ENCODE measurements at regions not wholly inside any gene's neighbourhood (a gene's known extent, or its start where the extent isn't known, plus 50 kb on each side); places are given as distances from the start of the nearest gene placed in this dataset.
"Not testable (repeated sequence)": the region's sequence is repeated elsewhere in the genome, so short reads cannot be mapped to it uniquely, and the experiment has no call there.

DNA sequence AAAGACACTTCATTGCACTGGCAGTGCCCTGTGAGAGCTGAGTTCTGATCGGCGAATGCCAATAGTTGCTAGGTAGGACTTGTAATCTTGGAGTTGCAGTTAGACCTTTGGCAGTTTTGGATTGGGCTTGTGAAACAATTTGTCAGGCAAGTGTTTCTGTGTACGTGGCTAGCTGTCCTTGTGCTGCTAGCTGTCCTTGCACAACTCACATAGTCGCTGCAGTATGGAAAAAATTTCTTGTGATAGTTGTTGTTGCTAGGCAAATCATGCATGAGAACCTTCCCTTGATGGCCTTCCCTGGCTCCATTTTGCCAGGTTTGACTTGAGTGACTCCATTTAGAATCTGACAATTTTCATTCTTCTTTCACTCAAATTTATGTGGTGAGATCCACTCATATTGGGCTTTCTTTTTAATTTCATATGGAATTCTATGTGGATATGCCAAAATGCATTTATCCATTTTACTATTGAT is 140.7 kb downstream of the APIP start:
- ChIA-PET POLR2A (no interaction called here), CTCF (interaction anchor here (1.3 kb wide), 1 partner anchor 190 kb away, joined by 5 read pairs; no protein-coding TSS in a partner anchor)
- Histone ChIP-seq H3K27ac (ENCODE audit: insufficient read depth in 1 of 2, low read depth in 1 of 2, low read length in 2 of 2, poor library complexity in 1 of 2, severe bottlenecking in 2 of 2) (no peak overlapping the region), H3K27me3 (replicated peaks in 2 of 5; ENCODE audit: control insufficient read depth in 4 of 5, insufficient read depth in 5 of 5, low read length in 4 of 5) (no peaks in the 10 kb centered on the region), H3K4me1 (ENCODE audit: control extremely low read depth in 1 of 4, control insufficient read depth in 4 of 4, insufficient read depth in 4 of 4, low read length in 3 of 4) (peaks cover 0 to 6% (median 0%) of the 10 kb centered on the region in 4 experiments), H3K4me3 (ENCODE audit: control insufficient read depth in 1 of 7, extremely low read depth in 1 of 7, insufficient read depth in 4 of 7, low read depth in 2 of 7, low read length in 6 of 7) (no peak overlapping the region), H3K36me3 (ENCODE audit: control insufficient read depth in 4 of 4, insufficient read depth in 4 of 4, low read length in 3 of 4) (no peaks in the 10 kb centered on the region), H3K9me3 (ENCODE audit: control extremely low read depth in 1 of 5, control insufficient read depth in 4 of 5, insufficient read depth in 2 of 5, low read depth in 1 of 5, low read length in 4 of 5) (peaks cover 0 to 1% (median 0%) of the 10 kb centered on the region in 5 experiments)
- WGBS (ENCODE audit: insufficient coverage) = 97% methylated on average over 4 of the region's 4 CpGs
- DNase-seq = no peak

DNA sequence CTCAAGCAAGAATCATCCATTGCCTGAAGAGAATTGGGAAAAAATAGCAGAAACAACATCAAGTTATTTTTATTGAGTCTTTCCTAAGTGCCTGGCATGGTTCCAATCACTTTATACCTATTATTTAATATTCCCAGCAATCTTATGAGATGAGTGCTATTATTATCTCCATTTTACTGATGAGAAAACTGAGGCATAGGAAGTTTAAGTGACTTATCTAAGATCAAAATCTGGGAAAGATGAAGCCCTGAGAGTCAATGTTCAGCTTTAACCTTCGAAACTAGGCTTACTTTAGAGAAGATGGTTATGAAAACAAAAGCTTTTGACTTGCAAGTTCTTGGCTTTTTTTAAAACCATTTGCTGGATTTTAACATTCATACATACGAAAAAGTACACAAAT is 141.6 kb downstream of the APIP start:
- Histone ChIP-seq H3K36me3 (ENCODE audit: control insufficient read depth in 4 of 4, insufficient read depth in 4 of 4, low read length in 3 of 4) (no peaks in the 10 kb centered on the region), H3K27ac (ENCODE audit: insufficient read depth in 1 of 2, low read depth in 1 of 2, low read length in 2 of 2, poor library complexity in 1 of 2, severe bottlenecking in 2 of 2) (no peak overlapping the region), H3K4me3 (ENCODE audit: control insufficient read depth in 1 of 7, extremely low read depth in 1 of 7, insufficient read depth in 4 of 7, low read depth in 2 of 7, low read length in 6 of 7) (no peak overlapping the region), H3K9me3 (ENCODE audit: control extremely low read depth in 1 of 5, control insufficient read depth in 4 of 5, insufficient read depth in 2 of 5, low read depth in 1 of 5, low read length in 4 of 5) (peaks cover 0 to 1% (median 0%) of the 10 kb centered on the region in 5 experiments), H3K4me1 (ENCODE audit: control extremely low read depth in 1 of 4, control insufficient read depth in 4 of 4, insufficient read depth in 4 of 4, low read length in 3 of 4) (peaks cover 0 to 6% (median 0%) of the 10 kb centered on the region in 4 experiments), H3K27me3 (replicated peaks in 2 of 5; ENCODE audit: control insufficient read depth in 4 of 5, insufficient read depth in 5 of 5, low read length in 4 of 5) (no peaks in the 10 kb centered on the region)
- DNase-seq = no peak
- 86% methylated on average over 2 of the region's 2 CpGs for WGBS (ENCODE audit: insufficient coverage)
- ChIA-PET POLR2A (no interaction called here), CTCF (interaction anchor here (0.9 to 1.9 kb wide), 3 partner anchors 16 to 53 kb away, joined by 3 to 4 read pairs (median 3); no protein-coding TSS in a partner anchor)

DNA sequence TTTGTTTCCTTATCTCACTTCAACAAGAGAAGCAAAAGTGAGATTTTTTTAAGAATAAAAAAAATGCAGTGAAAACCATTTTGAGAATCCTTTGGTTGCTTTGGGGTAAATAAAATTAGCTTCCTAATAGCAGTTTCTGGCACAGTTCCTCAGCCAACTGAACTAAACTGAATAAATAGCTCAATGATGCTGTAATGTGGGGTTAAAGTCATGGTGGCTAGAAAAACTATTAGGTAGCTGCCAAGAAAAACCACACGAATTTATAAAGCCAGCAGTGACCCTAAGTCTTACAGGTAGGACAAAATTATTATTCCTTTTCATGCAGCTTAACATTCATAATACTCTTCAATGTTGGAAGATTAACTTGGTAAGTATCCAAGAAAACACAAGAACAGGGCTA is 142.4 kb downstream of the APIP start:
- CTCF ChIA-PET = interaction anchor here (0.9 to 1.9 kb wide), 4 partner anchors 17 to 53 kb away, joined by 3 to 4 read pairs (median 3); no protein-coding TSS in a partner anchor
- WGBS (ENCODE audit: insufficient coverage) = no CpG with 5 or more reads among the region's 1 CpG

DNA sequence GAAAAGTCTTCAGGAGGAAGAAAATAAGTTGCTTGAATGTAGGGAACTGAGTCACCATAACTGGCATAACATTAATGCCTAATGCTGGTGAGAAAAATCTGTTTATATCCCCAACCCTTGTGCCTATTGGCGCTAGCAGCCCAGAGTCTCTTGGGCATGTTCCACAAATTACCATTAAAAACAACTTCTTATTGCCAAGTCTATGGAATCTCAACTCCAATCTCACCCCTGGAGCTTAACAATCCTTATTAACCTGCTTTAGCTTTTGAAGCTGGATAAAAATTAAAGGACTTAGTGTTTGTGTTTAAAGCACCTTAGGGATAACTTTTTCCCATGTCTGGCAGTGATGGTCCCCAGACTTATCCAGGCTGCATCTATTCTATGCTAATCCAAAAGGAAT is 143.0 kb downstream of the APIP start:
- H3K9me3 ChIP-seq (ENCODE audit: control extremely low read depth in 1 of 5, control insufficient read depth in 4 of 5, insufficient read depth in 2 of 5, low read depth in 1 of 5, low read length in 4 of 5) = peaks cover 0 to 1% (median 0%) of the 10 kb centered on the region in 5 experiments
- H3K27me3 ChIP-seq (replicated peaks in 2 of 5; ENCODE audit: control insufficient read depth in 4 of 5, insufficient read depth in 5 of 5, low read length in 4 of 5) = no peaks in the 10 kb centered on the region
- H3K4me3 ChIP-seq (ENCODE audit: control insufficient read depth in 1 of 7, extremely low read depth in 1 of 7, insufficient read depth in 4 of 7, low read depth in 2 of 7, low read length in 6 of 7) = no peak overlapping the region
- ChIA-PET POLR2A (no interaction called here), CTCF (interaction anchor here (1.4 to 1.9 kb wide), 2 partner anchors 17 to 22 kb away, joined by 3 to 4 read pairs; no protein-coding TSS in a partner anchor)
- H3K27ac ChIP-seq (ENCODE audit: insufficient read depth in 1 of 2, low read depth in 1 of 2, low read length in 2 of 2, poor library complexity in 1 of 2, severe bottlenecking in 2 of 2) = no peak overlapping the region
- H3K36me3 ChIP-seq (ENCODE audit: control insufficient read depth in 4 of 4, insufficient read depth in 4 of 4, low read length in 3 of 4) = no peaks in the 10 kb centered on the region
- no peak for DNase-seq
- WGBS (ENCODE audit: insufficient coverage) = 0% methylated on average over 1 of the region's 1 CpG
- peaks cover 0 to 6% (median 0%) of the 10 kb centered on the region in 4 experiments for H3K4me1 ChIP-seq (ENCODE audit: control extremely low read depth in 1 of 4, control insufficient read depth in 4 of 4, insufficient read depth in 4 of 4, low read length in 3 of 4)

More for the DNA sequence above, 142.4 kb downstream of the APIP start:
- Histone ChIP-seq H3K4me1 (ENCODE audit: control extremely low read depth in 1 of 4, control insufficient read depth in 4 of 4, insufficient read depth in 4 of 4, low read length in 3 of 4) (peaks cover 0 to 6% (median 0%) of the 10 kb centered on the region in 4 experiments), H3K4me3 (ENCODE audit: control insufficient read depth in 1 of 7, extremely low read depth in 1 of 7, insufficient read depth in 4 of 7, low read depth in 2 of 7, low read length in 6 of 7) (no peak overlapping the region), H3K36me3 (ENCODE audit: control insufficient read depth in 4 of 4, insufficient read depth in 4 of 4, low read length in 3 of 4) (no peaks in the 10 kb centered on the region), H3K27ac (ENCODE audit: insufficient read depth in 1 of 2, low read depth in 1 of 2, low read length in 2 of 2, poor library complexity in 1 of 2, severe bottlenecking in 2 of 2) (no peak overlapping the region), H3K27me3 (replicated peaks in 2 of 5; ENCODE audit: control insufficient read depth in 4 of 5, insufficient read depth in 5 of 5, low read length in 4 of 5) (no peaks in the 10 kb centered on the region), H3K9me3 (ENCODE audit: control extremely low read depth in 1 of 5, control insufficient read depth in 4 of 5, insufficient read depth in 2 of 5, low read depth in 1 of 5, low read length in 4 of 5) (peaks cover 0 to 1% (median 0%) of the 10 kb centered on the region in 5 experiments)
- no peak for DNase-seq
- POLR2A ChIA-PET = no interaction called here

DNA sequence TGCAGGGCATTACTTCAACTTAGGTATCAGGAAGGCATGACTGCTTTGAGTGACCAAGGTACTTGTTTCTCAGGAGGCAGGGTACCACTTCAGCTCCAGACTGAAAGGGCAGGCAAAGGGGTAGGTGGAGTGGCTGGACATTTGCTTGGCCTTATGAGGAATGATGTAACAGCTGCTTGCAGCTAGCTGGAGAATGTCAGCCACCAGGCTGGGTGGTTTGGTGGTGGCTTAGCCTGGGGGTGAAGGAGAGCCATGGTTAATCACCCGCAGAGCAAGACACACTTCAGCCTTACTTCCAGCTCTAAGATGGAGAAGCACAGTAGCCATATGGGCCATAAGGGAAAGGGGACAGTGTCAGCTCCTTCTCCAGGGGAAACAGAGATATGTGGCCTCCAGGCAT is 146.1 kb downstream of the APIP start:
- WGBS (ENCODE audit: insufficient coverage) = 100% methylated on average over 1 of the region's 1 CpG
- ChIA-PET CTCF (no interaction called here), POLR2A (no interaction called here)
- no peaks in the 10 kb centered on the region for H3K27me3 ChIP-seq (replicated peaks in 2 of 5; ENCODE audit: control insufficient read depth in 4 of 5, insufficient read depth in 5 of 5, low read length in 4 of 5)
- H3K36me3 ChIP-seq (ENCODE audit: control insufficient read depth in 4 of 4, insufficient read depth in 4 of 4, low read length in 3 of 4) = no peaks in the 10 kb centered on the region
- no peaks in the 10 kb centered on the region for H3K9me3 ChIP-seq (ENCODE audit: control extremely low read depth in 1 of 5, control insufficient read depth in 4 of 5, insufficient read depth in 2 of 5, low read depth in 1 of 5, low read length in 4 of 5)
- no peak overlapping the region for H3K27ac ChIP-seq (ENCODE audit: insufficient read depth in 1 of 2, low read depth in 1 of 2, low read length in 2 of 2, poor library complexity in 1 of 2, severe bottlenecking in 2 of 2)
- H3K4me1 ChIP-seq (ENCODE audit: control extremely low read depth in 1 of 4, control insufficient read depth in 4 of 4, insufficient read depth in 4 of 4, low read length in 3 of 4) = peaks cover 0 to 6% (median 0%) of the 10 kb centered on the region in 4 experiments
- no peak overlapping the region for H3K4me3 ChIP-seq (ENCODE audit: control insufficient read depth in 1 of 7, extremely low read depth in 1 of 7, insufficient read depth in 4 of 7, low read depth in 2 of 7, low read length in 6 of 7)
- DNase-seq = no peak

DNA sequence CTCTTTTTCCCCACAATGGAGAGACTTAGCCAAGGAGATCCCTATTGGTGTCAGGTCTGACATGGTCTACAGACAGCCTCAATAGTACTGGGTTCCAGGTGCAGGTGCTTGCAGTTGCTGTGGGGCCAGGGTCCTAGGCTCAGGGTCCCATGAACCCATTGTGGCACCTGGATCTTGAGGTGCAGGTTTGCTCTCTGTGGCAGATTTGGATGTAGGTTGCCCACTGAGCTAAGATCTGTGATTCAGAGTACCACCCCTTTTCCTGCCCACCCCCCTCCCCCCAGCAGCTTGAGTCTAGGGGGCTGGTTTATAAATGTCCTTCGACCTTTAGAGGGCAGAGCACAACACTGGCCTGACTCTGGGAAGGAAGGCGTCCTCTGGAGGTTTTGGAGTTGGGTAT is 147.0 kb downstream of the APIP start:
- WGBS (ENCODE audit: insufficient coverage) = 83% methylated on average over 1 of the region's 2 CpGs
- ChIA-PET CTCF (interaction anchor here (0.8 to 1.3 kb wide), 2 partner anchors 12 to 15 kb away, joined by 3 to 5 read pairs; no protein-coding TSS in a partner anchor), POLR2A (no interaction called here)
- no peak for DNase-seq
- H3K4me1 ChIP-seq (ENCODE audit: control extremely low read depth in 1 of 4, control insufficient read depth in 4 of 4, insufficient read depth in 4 of 4, low read length in 3 of 4) = peaks cover 0 to 6% (median 0%) of the 10 kb centered on the region in 4 experiments
- H3K36me3 ChIP-seq (ENCODE audit: control insufficient read depth in 4 of 4, insufficient read depth in 4 of 4, low read length in 3 of 4) = no peaks in the 10 kb centered on the region
- H3K27me3 ChIP-seq (replicated peaks in 2 of 5; ENCODE audit: control insufficient read depth in 4 of 5, insufficient read depth in 5 of 5, low read length in 4 of 5) = no peaks in the 10 kb centered on the region
- H3K4me3 ChIP-seq (ENCODE audit: control insufficient read depth in 1 of 7, extremely low read depth in 1 of 7, insufficient read depth in 4 of 7, low read depth in 2 of 7, low read length in 6 of 7) = no peak overlapping the region
- no peak overlapping the region for H3K27ac ChIP-seq (ENCODE audit: insufficient read depth in 1 of 2, low read depth in 1 of 2, low read length in 2 of 2, poor library complexity in 1 of 2, severe bottlenecking in 2 of 2)
- no peaks in the 10 kb centered on the region for H3K9me3 ChIP-seq (ENCODE audit: control extremely low read depth in 1 of 5, control insufficient read depth in 4 of 5, insufficient read depth in 2 of 5, low read depth in 1 of 5, low read length in 4 of 5)

DNA sequence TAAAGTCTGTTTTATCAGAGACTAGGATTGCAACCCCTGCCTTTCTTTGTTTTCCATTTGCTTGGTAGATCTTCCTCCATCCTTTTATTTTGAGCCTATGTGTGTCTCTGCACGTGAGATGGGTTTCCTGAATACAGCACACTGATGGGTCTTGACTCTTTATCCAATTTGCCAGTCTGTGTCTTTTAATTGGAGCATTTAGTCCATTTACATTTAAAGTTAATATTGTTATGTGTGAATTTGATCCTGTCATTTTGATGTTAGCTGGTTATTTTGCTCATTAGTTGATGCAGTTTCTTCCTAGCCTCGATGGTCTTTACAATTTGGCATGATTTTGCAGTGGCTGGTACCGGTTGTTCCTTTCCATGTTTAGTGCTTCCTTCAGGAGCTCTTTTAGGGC is 141.7 kb downstream of the EHF start:
- CTCF ChIA-PET; H3K9me3 ChIP-seq (ENCODE audit: control extremely low read depth in 1 of 5, control insufficient read depth in 4 of 5, insufficient read depth in 2 of 5, low read depth in 1 of 5, low read length in 4 of 5); H3K36me3 ChIP-seq (ENCODE audit: control insufficient read depth in 4 of 4, insufficient read depth in 4 of 4, low read length in 3 of 4); DNase-seq; H3K27ac ChIP-seq (ENCODE audit: insufficient read depth in 1 of 2, low read depth in 1 of 2, low read length in 2 of 2, poor library complexity in 1 of 2, severe bottlenecking in 2 of 2); H3K4me3 ChIP-seq (ENCODE audit: control insufficient read depth in 1 of 7, extremely low read depth in 1 of 7, insufficient read depth in 4 of 7, low read depth in 2 of 7, low read length in 6 of 7); POLR2A ChIA-PET; H3K4me1 ChIP-seq (ENCODE audit: control extremely low read depth in 1 of 4, control insufficient read depth in 4 of 4, insufficient read depth in 4 of 4, low read length in 3 of 4); H3K27me3 ChIP-seq (replicated peaks in 2 of 5; ENCODE audit: control insufficient read depth in 4 of 5, insufficient read depth in 5 of 5, low read length in 4 of 5): not testable (repeated sequence)
- WGBS (ENCODE audit: insufficient coverage) = no CpG with 5 or more reads among the region's 3 CpGs
